ENCODE measurements at regions not wholly inside any gene's neighbourhood (a gene's known extent, or its start where the extent isn't known, plus 50 kb on each side); places are given as distances from the start of the nearest gene placed in this dataset.

GRCh38 chr20:20768202-20768815 is 55.9 kb upstream of the RALGAPA2 start:
- DNase-seq (ENCODE audit: low read depth): no peak
- Histone ChIP-seq H3K4me3 (ENCODE audit: low read depth, low read length) (no peak overlapping the region), H3K36me3 (ENCODE audit: control insufficient read depth, insufficient read depth, low read length) (no peaks in the 10 kb centered on the region), H3K27me3 (ENCODE audit: control insufficient read depth, insufficient read depth, low read length) (no peaks in the 10 kb centered on the region)
- ChIA-PET CTCF (no interaction called here), POLR2A (no interaction called here)
- no peak for TF ChIP-seq CTCF (IDR thresholded peaks at IDR 0.05; ENCODE audit: insufficient read depth, low read depth, low read length)

GRCh38 chr20:20765696-20766365 is 53.4 kb upstream of the RALGAPA2 start:
- Histone ChIP-seq H3K27me3 (ENCODE audit: control insufficient read depth, insufficient read depth, low read length) (no peaks in the 10 kb centered on the region), H3K4me3 (ENCODE audit: low read depth, low read length) (no peak overlapping the region), H3K36me3 (ENCODE audit: control insufficient read depth, insufficient read depth, low read length) (no peaks in the 10 kb centered on the region)
- no peak for TF ChIP-seq CTCF (IDR thresholded peaks at IDR 0.05; ENCODE audit: insufficient read depth, low read depth, low read length)
- DNase-seq (ENCODE audit: low read depth): no peak
- POLR2A ChIA-PET: no interaction called here
- CTCF ChIA-PET: interaction anchor here (0.7 kb wide), 1 partner anchor 449 kb away, joined by 3 read pairs; no protein-coding TSS in a partner anchor

GRCh38 chr20:20763650-20764049 is 51.2 kb upstream of the RALGAPA2 start:
- POLR2A ChIA-PET: no interaction called here
- TF ChIP-seq CTCF (IDR thresholded peaks at IDR 0.05; ENCODE audit: insufficient read depth, low read depth, low read length): no peak
- Histone ChIP-seq H3K27me3 (ENCODE audit: control insufficient read depth, insufficient read depth, low read length) (no peaks in the 10 kb centered on the region), H3K4me3 (ENCODE audit: low read depth, low read length) (no peak overlapping the region), H3K36me3 (ENCODE audit: control insufficient read depth, insufficient read depth, low read length) (no peaks in the 10 kb centered on the region)
- no peak for DNase-seq (ENCODE audit: low read depth)
- CTCF ChIA-PET: interaction anchor here (0.5 kb wide), 1 partner anchor 59 kb away, joined by 3 read pairs; no protein-coding TSS in a partner anchor
